Keratinocyte (primary cell): ENCODE measurements at regions not wholly inside any gene's neighbourhood (a gene's known extent, or its start where the extent isn't known, plus 50 kb on each side); places are given as distances from the start of the nearest gene placed in this dataset.

Experiments
- DNase-seq: peaks from one replicate; pipeline ENCODE4 v3.0.0-alpha.2; 2011; ENCODE audit warnings: low read depth, missing footprints, low spot score
- FAIRE-seq: peaks from 2 replicates; lab custom pipeline; 2011; peaks lifted over from hg19 to GRCh38; lab: Jason Lieb, UNC
- H2AFZ ChIP-seq: 2 replicates; pipeline ENCODE4 v1.6.0; 2012; ENCODE audit warnings: low read length, control low read depth, inconsistent platforms; ENCODE audit not compliant: control insufficient read depth
- H3K27ac ChIP-seq: 2 replicates; pipeline ENCODE4 v1.5.1; 2011; ENCODE audit warnings: low read length; ENCODE audit not compliant: control insufficient read depth, insufficient read depth
- H3K27me3 ChIP-seq: 3 replicates; pipeline ENCODE4 v1.6.0; 2011; ENCODE audit warnings: low read length; ENCODE audit not compliant: control insufficient read depth, insufficient read depth; ENCODE audit errors: extremely low read depth
- H3K36me3 ChIP-seq, 2 experiments: 2 replicates in 1 of 2; 3 replicates in 1 of 2; pipeline ENCODE4 v1.5.1; 2011; ENCODE audit warnings: low read length in 2 of 2, mild to moderate bottlenecking in 1 of 2; ENCODE audit not compliant: control insufficient read depth in 2 of 2, insufficient read depth in 2 of 2; ENCODE audit errors: extremely low read depth in 1 of 2
- H3K4me1 ChIP-seq: 3 replicates; pipeline ENCODE4 v1.5.1; 2011; ENCODE audit warnings: low read length; ENCODE audit not compliant: control insufficient read depth, insufficient read depth; ENCODE audit errors: extremely low read depth
- H3K4me2 ChIP-seq: 3 replicates; pipeline ENCODE4 v1.6.0; 2011; ENCODE audit warnings: low read depth, low read length; ENCODE audit not compliant: control insufficient read depth, insufficient read depth; ENCODE audit errors: extremely low read depth
- H3K4me3 ChIP-seq, 3 experiments: fragments of 200-600 bp in 1 of 3; sonication (generic) in 1 of 3; 2 replicates in 2 of 3; 3 replicates in 1 of 3; pipeline ENCODE4 v1.5.1; 2011 to 2016; ENCODE audit warnings: low read length in 3 of 3, mild to moderate bottlenecking in 3 of 3, control low read depth in 2 of 3, inconsistent platforms in 1 of 3, low read depth in 1 of 3, mixed read lengths in 1 of 3, mixed run types in 1 of 3, moderate library complexity in 1 of 3; ENCODE audit not compliant: control insufficient read depth in 2 of 3, insufficient read depth in 2 of 3; ENCODE audit errors: extremely low read depth in 1 of 3
- H3K79me2 ChIP-seq: 2 replicates; pipeline ENCODE4 v1.6.0; 2012; ENCODE audit warnings: low read length; ENCODE audit not compliant: control insufficient read depth, insufficient read depth
- H3K9ac ChIP-seq: 3 replicates; pipeline ENCODE4 v1.6.0; 2011; ENCODE audit warnings: low read length; ENCODE audit not compliant: control insufficient read depth, insufficient read depth; ENCODE audit errors: extremely low read depth
- H3K9me1 ChIP-seq: 3 replicates; pipeline ENCODE4 v1.6.0; 2011; ENCODE audit warnings: low read length; ENCODE audit not compliant: control insufficient read depth, insufficient read depth; ENCODE audit errors: extremely low read depth
- H3K9me3 ChIP-seq: 2 replicates; pipeline ENCODE4 v1.5.1; 2012; ENCODE audit warnings: low read depth, low read length; ENCODE audit not compliant: control insufficient read depth
- H4K20me1 ChIP-seq: 3 replicates; pipeline ENCODE4 v1.6.0; 2011; ENCODE audit warnings: low read length; ENCODE audit not compliant: control insufficient read depth, insufficient read depth; ENCODE audit errors: extremely low read depth
- EZH2 ChIP-seq: IDR thresholded peaks from one replicate; pipeline ENCODE4 v1.6.1; 2012; ENCODE audit warnings: inconsistent platforms, mild to moderate bottlenecking, low read length, moderate library complexity
- dilution Hi-C: fragments of 300-500 bp; cut with MboI; formaldehyde crosslinking; loops from one replicate; pipeline ENCODE4 v1.7.0; 2020; ENCODE audit warnings: low sequenced_read_pairs; ENCODE audit not compliant: extremely low pct_ligation_motif_present
- TF ChIP-seq, protein P1 (sequence below), 3 experiments: IDR thresholded peaks in 1 of 3; conservative IDR thresholded peaks in 1 of 3; optimal IDR thresholded peaks in 1 of 3; 2 replicates in 2 of 3; 3 replicates in 1 of 3; pipeline versions ENCODE3 to v1.5.1; 2011; ENCODE audit warnings: low read length in 3 of 3, mild to moderate bottlenecking in 3 of 3, moderate library complexity in 2 of 3, control low read depth in 1 of 3, inconsistent platforms in 1 of 3; ENCODE audit not compliant: insufficient read depth in 2 of 3; ENCODE audit errors: extremely low read depth in 1 of 3

DNA sequence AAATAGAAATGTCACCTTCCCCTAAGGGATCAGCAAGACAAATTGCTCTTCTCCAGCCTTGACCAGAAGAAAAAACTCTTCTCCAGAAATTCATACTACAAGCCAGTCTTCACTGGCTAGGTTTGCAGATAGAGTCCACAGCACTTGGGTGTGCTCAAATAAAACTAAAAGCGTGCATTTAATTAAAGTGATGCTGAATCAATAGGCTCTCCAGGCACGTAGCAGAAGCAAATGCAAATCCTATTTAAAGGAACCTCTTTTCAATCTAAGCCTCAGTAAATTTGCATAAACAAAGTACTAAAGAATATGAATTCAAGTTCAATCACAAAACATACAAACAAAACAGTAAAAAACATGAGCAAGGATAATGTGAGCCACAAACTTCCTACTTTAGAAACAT is 744.4 kb upstream of the FANCL start:
- Histone ChIP-seq H3K36me3 (no peaks in the 10 kb centered on the region), H3K9me3 (no peaks in the 10 kb centered on the region), H3K79me2 (no peaks in the 10 kb centered on the region), H3K4me3 (no peak overlapping the region), H2AFZ (no peak overlapping the region), H3K27me3 (no peaks in the 10 kb centered on the region), H3K4me1 (no peaks in the 10 kb centered on the region), H3K4me2 (no peak overlapping the region), H3K9me1 (no peaks in the 10 kb centered on the region), H4K20me1 (no peaks in the 10 kb centered on the region), H3K9ac (no peak overlapping the region), H3K27ac (no peak overlapping the region)
- FAIRE-seq, result no peak
- dilution Hi-C loops, result no loop called here
- TF ChIP-seq, protein P1, sequence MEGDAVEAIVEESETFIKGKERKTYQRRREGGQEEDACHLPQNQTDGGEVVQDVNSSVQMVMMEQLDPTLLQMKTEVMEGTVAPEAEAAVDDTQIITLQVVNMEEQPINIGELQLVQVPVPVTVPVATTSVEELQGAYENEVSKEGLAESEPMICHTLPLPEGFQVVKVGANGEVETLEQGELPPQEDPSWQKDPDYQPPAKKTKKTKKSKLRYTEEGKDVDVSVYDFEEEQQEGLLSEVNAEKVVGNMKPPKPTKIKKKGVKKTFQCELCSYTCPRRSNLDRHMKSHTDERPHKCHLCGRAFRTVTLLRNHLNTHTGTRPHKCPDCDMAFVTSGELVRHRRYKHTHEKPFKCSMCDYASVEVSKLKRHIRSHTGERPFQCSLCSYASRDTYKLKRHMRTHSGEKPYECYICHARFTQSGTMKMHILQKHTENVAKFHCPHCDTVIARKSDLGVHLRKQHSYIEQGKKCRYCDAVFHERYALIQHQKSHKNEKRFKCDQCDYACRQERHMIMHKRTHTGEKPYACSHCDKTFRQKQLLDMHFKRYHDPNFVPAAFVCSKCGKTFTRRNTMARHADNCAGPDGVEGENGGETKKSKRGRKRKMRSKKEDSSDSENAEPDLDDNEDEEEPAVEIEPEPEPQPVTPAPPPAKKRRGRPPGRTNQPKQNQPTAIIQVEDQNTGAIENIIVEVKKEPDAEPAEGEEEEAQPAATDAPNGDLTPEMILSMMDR (optimal IDR thresholded peaks at IDR 0.05 in 1 of 3, IDR thresholded peaks at IDR 0.05 in 1 of 3, conservative IDR thresholded peaks at IDR 0.05 in 1 of 3; ENCODE audit: extremely low read depth in 1 of 3, insufficient read depth in 2 of 3, low read length in 3 of 3), result no peak
- no peak for TF ChIP-seq EZH2
- no peak for DNase-seq

- DNase-seq (no peak), FAIRE-seq (no peak)
- no peak overlapping the region for H3K4me2 ChIP-seq
- dilution Hi-C loops, result no loop called here
- no peak for TF ChIP-seq EZH2
- TF ChIP-seq, protein P1 (optimal IDR thresholded peaks at IDR 0.05 in 1 of 3, IDR thresholded peaks at IDR 0.05 in 1 of 3, conservative IDR thresholded peaks at IDR 0.05 in 1 of 3; ENCODE audit: extremely low read depth in 1 of 3, insufficient read depth in 2 of 3, low read length in 3 of 3), result no peak
- H3K4me1 ChIP-seq, result no peaks in the 10 kb centered on the region
- H3K27me3 ChIP-seq, result no peaks in the 10 kb centered on the region
- no peak overlapping the region for H3K27ac ChIP-seq
- no peaks in the 10 kb centered on the region for H4K20me1 ChIP-seq
- H3K9me3 ChIP-seq, result no peaks in the 10 kb centered on the region
- H3K36me3 ChIP-seq, result no peaks in the 10 kb centered on the region
- H3K4me3 ChIP-seq, result no peak overlapping the region
- H3K9me1 ChIP-seq, result no peaks in the 10 kb centered on the region
- no peak overlapping the region for H3K9ac ChIP-seq
- H2AFZ ChIP-seq, result no peak overlapping the region
- no peaks in the 10 kb centered on the region for H3K79me2 ChIP-seq
These were observed 743.6 kb upstream of the FANCL start for GRCh38 chr2:58984731-58985130.
